ENCODE measurements at regions not wholly inside any gene's neighbourhood (a gene's known extent, or its start where the extent isn't known, plus 50 kb on each side); places are given as distances from the start of the nearest gene placed in this dataset.

- TF ChIP-seq NR2F2 (IDR thresholded peaks at IDR 0.05) = peak; percentile 3
- no peak for TF ChIP-seq MAX (IDR thresholded peaks at IDR 0.05)
- TF ChIP-seq CTCF (IDR thresholded peaks at IDR 0.05; ENCODE audit: low read depth, low read length, missing input control) = no peak
- no peak for TF ChIP-seq YY1 (IDR thresholded peaks at IDR 0.05)
- TF ChIP-seq SP1 (IDR thresholded peaks at IDR 0.05) = no peak
- TF ChIP-seq TAF1 (conservative IDR thresholded peaks at IDR 0.05) = no peak
- TF ChIP-seq, protein P1, sequence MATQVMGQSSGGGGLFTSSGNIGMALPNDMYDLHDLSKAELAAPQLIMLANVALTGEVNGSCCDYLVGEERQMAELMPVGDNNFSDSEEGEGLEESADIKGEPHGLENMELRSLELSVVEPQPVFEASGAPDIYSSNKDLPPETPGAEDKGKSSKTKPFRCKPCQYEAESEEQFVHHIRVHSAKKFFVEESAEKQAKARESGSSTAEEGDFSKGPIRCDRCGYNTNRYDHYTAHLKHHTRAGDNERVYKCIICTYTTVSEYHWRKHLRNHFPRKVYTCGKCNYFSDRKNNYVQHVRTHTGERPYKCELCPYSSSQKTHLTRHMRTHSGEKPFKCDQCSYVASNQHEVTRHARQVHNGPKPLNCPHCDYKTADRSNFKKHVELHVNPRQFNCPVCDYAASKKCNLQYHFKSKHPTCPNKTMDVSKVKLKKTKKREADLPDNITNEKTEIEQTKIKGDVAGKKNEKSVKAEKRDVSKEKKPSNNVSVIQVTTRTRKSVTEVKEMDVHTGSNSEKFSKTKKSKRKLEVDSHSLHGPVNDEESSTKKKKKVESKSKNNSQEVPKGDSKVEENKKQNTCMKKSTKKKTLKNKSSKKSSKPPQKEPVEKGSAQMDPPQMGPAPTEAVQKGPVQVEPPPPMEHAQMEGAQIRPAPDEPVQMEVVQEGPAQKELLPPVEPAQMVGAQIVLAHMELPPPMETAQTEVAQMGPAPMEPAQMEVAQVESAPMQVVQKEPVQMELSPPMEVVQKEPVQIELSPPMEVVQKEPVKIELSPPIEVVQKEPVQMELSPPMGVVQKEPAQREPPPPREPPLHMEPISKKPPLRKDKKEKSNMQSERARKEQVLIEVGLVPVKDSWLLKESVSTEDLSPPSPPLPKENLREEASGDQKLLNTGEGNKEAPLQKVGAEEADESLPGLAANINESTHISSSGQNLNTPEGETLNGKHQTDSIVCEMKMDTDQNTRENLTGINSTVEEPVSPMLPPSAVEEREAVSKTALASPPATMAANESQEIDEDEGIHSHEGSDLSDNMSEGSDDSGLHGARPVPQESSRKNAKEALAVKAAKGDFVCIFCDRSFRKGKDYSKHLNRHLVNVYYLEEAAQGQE (IDR thresholded peaks at IDR 0.05) = no peak
- TF ChIP-seq JUND (IDR thresholded peaks at IDR 0.05) = peak; percentile 45 to 51
- no peak for TF ChIP-seq FOXA1 (IDR thresholded peaks at IDR 0.05)
- TF ChIP-seq RXRA (IDR thresholded peaks at IDR 0.05) = no peak
- no peak for TF ChIP-seq HNF4A (conservative IDR thresholded peaks at IDR 0.05)
- TF ChIP-seq RAD21 (IDR thresholded peaks at IDR 0.05) = no peak
- TF ChIP-seq, protein P2, sequence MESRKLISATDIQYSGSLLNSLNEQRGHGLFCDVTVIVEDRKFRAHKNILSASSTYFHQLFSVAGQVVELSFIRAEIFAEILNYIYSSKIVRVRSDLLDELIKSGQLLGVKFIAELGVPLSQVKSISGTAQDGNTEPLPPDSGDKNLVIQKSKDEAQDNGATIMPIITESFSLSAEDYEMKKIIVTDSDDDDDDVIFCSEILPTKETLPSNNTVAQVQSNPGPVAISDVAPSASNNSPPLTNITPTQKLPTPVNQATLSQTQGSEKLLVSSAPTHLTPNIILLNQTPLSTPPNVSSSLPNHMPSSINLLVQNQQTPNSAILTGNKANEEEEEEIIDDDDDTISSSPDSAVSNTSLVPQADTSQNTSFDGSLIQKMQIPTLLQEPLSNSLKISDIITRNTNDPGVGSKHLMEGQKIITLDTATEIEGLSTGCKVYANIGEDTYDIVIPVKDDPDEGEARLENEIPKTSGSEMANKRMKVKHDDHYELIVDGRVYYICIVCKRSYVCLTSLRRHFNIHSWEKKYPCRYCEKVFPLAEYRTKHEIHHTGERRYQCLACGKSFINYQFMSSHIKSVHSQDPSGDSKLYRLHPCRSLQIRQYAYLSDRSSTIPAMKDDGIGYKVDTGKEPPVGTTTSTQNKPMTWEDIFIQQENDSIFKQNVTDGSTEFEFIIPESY (IDR thresholded peaks at IDR 0.05) = no peak
Measured at GRCh38 chr3:42036483-42036823, 54.7 kb upstream of the TRAK1 start.

Measured in liver (tissue), 3 donors.